SU-DHL-6 (cell line): ENCODE measurements at regions not wholly inside any gene's neighbourhood (a gene's known extent, or its start where the extent isn't known, plus 50 kb on each side); places are given as distances from the start of the nearest gene placed in this dataset.

Experiments used
- CTCF ChIP-seq: fragments of 200-600 bp; sonication (generic); IDR thresholded peaks from one replicate; pipeline ENCODE4 v1.5.1; 2017; ENCODE audit warnings: antibody characterized with exemption, mild to moderate bottlenecking, low read length, moderate library complexity; ENCODE audit not compliant: insufficient read depth, poor library complexity, severe bottlenecking
- EZH2phosphoT487 ChIP-seq: fragments of 200-600 bp; sonication (generic), shearing (Covaris generic); conservative IDR thresholded peaks from 2 replicates; pipeline ENCODE4 v1.6.1; 2018; ENCODE audit warnings: mild to moderate bottlenecking, antibody characterized with exemption, low read length, moderate library complexity, mixed read lengths

- TF ChIP-seq CTCF (no peak), EZH2phosphoT487 (no peak)
Observed at GRCh38 chr12:89278169-89278568, 74.1 kb downstream of the DUSP6 start.
